NT2/D1 (cell line): ENCODE measurements at regions not wholly inside any gene's neighbourhood (a gene's known extent, or its start where the extent isn't known, plus 50 kb on each side); places are given as distances from the start of the nearest gene placed in this dataset.

Experiments
- SUZ12 ChIP-seq: IDR thresholded peaks from 2 replicates; pipeline ENCODE4 v1.6.1; 2011; ENCODE audit not compliant: insufficient read length, insufficient read depth; ENCODE audit errors: extremely low read depth
- YY1 ChIP-seq: IDR thresholded peaks from 2 replicates; pipeline ENCODE4 v1.6.1; 2011; ENCODE audit not compliant: insufficient read length, insufficient read depth

DNA sequence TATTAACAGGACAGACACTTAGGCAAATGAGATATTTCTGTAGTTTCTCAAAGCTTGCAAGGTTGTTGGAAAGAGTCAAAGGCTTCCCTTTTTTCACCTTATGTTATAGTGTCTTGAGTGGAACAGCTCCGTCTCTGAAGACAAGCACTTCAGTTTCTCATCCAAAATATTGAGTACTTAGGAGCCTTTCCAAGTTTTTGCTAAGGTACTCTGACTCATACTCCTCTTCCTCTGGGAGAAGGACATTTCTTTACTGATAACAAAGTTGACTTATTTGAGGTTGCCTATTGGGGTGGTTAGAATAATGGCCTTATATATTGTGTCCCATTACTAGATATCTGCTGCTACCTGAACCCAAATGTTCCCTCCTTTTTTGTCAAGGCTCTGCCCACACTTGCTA lies 869.6 kb downstream of the MAT2B start:
- TF ChIP-seq SUZ12 (no peak), YY1 (no peak)
